ENCODE measurements at regions not wholly inside any gene's neighbourhood (a gene's known extent, or its start where the extent isn't known, plus 50 kb on each side); places are given as distances from the start of the nearest gene placed in this dataset.

GRCh38 chr2:199057936-199058335, 399.8 kb downstream of the SATB2 start:
- H3K27ac Mint-ChIP-seq = no peak overlapping the region
- DNase-seq (ENCODE audit: low spot score) (no peak), ATAC-seq (no peak)
- H3K4me1 Mint-ChIP-seq = 0 out of 2 replicates have a peak, but pooled peaks cover 4% of the 10 kb centered on the region
- H3K27me3 Mint-ChIP-seq (ENCODE audit: low read depth) = no peaks in the 10 kb centered on the region; the same call in 1 of the 2 replicates
- no peak overlapping the region for H3K4me3 Mint-ChIP-seq
- POLR2A ChIA-PET = no interaction called here
- H3K36me3 Mint-ChIP-seq = peaks cover 7% of the 10 kb centered on the region; the same call in 1 of the 2 replicates
- no peak for TF ChIP-seq CBFB (CRISPR knock-in tag; IDR thresholded peaks at IDR 0.05; ENCODE audit: low read depth)
- TF ChIP-seq NFYB (CRISPR knock-in tag; conservative IDR thresholded peaks at IDR 0.05; ENCODE audit: low read depth) = no peak
- no peak for TF ChIP-seq ZSCAN18 (CRISPR knock-in tag; IDR thresholded peaks at IDR 0.05)
- no peak for TF ChIP-seq NR2C2 (CRISPR knock-in tag; IDR thresholded peaks at IDR 0.05)
- no peak for TF ChIP-seq ZNF138 (CRISPR knock-in tag; conservative IDR thresholded peaks at IDR 0.05)
- no peak for TF ChIP-seq RORB (CRISPR knock-in tag; IDR thresholded peaks at IDR 0.05)
- CTCF ChIA-PET = no interaction called here
- H3K9me3 Mint-ChIP-seq = peaks cover 47% of the 10 kb centered on the region

- ATAC-seq (no peak), DNase-seq (ENCODE audit: low spot score) (no peak)
- ChIA-PET CTCF (no interaction called here), POLR2A (no interaction called here)
- H3K27me3 Mint-ChIP-seq (ENCODE audit: low read depth) = no peaks in the 10 kb centered on the region; the same call in 1 of the 2 replicates
- 0 out of 2 replicates have a peak, but pooled peaks cover 4% of the 10 kb centered on the region for H3K4me1 Mint-ChIP-seq
- H3K9me3 Mint-ChIP-seq = peaks cover 27% of the 10 kb centered on the region
- no peak overlapping the region for H3K4me3 Mint-ChIP-seq
- H3K27ac Mint-ChIP-seq = no peak overlapping the region
- TF ChIP-seq OVOL2 (CRISPR knock-in tag; IDR thresholded peaks at IDR 0.05; ENCODE audit: borderline replicate concordance) (no peak), ZNF232 (CRISPR knock-in tag; IDR thresholded peaks at IDR 0.05) (no peak), ZNF138 (CRISPR knock-in tag; conservative IDR thresholded peaks at IDR 0.05) (no peak), FOXK1 (CRISPR knock-in tag; IDR thresholded peaks at IDR 0.05) (no peak), ESRRA (CRISPR knock-in tag; IDR thresholded peaks at IDR 0.05; ENCODE audit: borderline replicate concordance) (no peak), AFF4 (CRISPR knock-in tag; IDR thresholded peaks at IDR 0.05; ENCODE audit: borderline replicate concordance) (no peak), E2F1 (CRISPR knock-in tag; IDR thresholded peaks at IDR 0.05) (no peak), MXD4 (CRISPR knock-in tag; IDR thresholded peaks at IDR 0.05; ENCODE audit: borderline replicate concordance) (no peak)
- no peaks in the 10 kb centered on the region for H3K36me3 Mint-ChIP-seq
These were observed 402.4 kb downstream of the SATB2 start for GRCh38 chr2:199055336-199055735.

GRCh38 chr2:199042660-199043379, 414.9 kb downstream of the SATB2 start:
- ATAC-seq (no peak), DNase-seq (ENCODE audit: low spot score) (no peak)
- Mint-ChIP-seq H3K27ac (no peak overlapping the region), H3K36me3 (no peaks in the 10 kb centered on the region), H3K4me1 (peaks cover 12% of the 10 kb centered on the region), H3K4me3 (no peak overlapping the region), H3K9me3 (peaks cover 6% of the 10 kb centered on the region; the same call in 1 of the 2 replicates), H3K27me3 (ENCODE audit: low read depth) (no peaks in the 10 kb centered on the region)
- ChIA-PET POLR2A (no interaction called here), CTCF (no interaction called here)
- no peak for TF ChIP-seq E2F4 (CRISPR knock-in tag; IDR thresholded peaks at IDR 0.05; ENCODE audit: borderline replicate concordance, low read depth)
- no peak for TF ChIP-seq ATF2 (CRISPR knock-in tag; IDR thresholded peaks at IDR 0.05; ENCODE audit: borderline replicate concordance, low read depth)
- no peak for TF ChIP-seq MXD4 (CRISPR knock-in tag; IDR thresholded peaks at IDR 0.05; ENCODE audit: borderline replicate concordance)
- no peak for TF ChIP-seq TEAD4 (CRISPR knock-in tag; IDR thresholded peaks at IDR 0.05)
- no peak for TF ChIP-seq ARID4B (CRISPR knock-in tag; IDR thresholded peaks at IDR 0.05; ENCODE audit: borderline replicate concordance)
- no peak for TF ChIP-seq NR1H2 (CRISPR knock-in tag; IDR thresholded peaks at IDR 0.05)

All from WTC11 (cell line).